Natural killer cell (primary cell): ENCODE measurements at regions not wholly inside any gene's neighbourhood (a gene's known extent, or its start where the extent isn't known, plus 50 kb on each side); places are given as distances from the start of the nearest gene placed in this dataset.
"Not testable (repeated sequence)": the region's sequence is repeated elsewhere in the genome, so short reads cannot be mapped to it uniquely, and the experiment has no call there.

Source experiments
- ATAC-seq, 3 donors: fragments of 150-1000 bp in 2 of 3; fragments of 200-7000 bp in 1 of 3; cut with Tn5 transposase; 1 replicate in 1 of 3; 2 replicates in 2 of 3; pipeline ENCODE4 v1.10.0; 2021; ENCODE audit warnings: mild to moderate bottlenecking in 2 of 3, moderate library complexity in 2 of 3
- DNase-seq, 2 donors: peaks; one replicate each; pipeline versions ENCODE4 v3.0.0 to v3.0.0-alpha.2; 2013 to 2021; ENCODE audit warnings: mixed read lengths in 1 of 2
- H3K27ac ChIP-seq: one replicate; pipeline ENCODE4 v1.5.1; 2013; ENCODE audit warnings: mild to moderate bottlenecking, low read length
- H3K27me3 ChIP-seq: one replicate; pipeline ENCODE4 v1.6.1; 2013; ENCODE audit warnings: low read length; ENCODE audit not compliant: control insufficient read depth, insufficient read depth
- H3K36me3 ChIP-seq: one replicate; pipeline ENCODE4 v1.6.1; 2013; ENCODE audit warnings: low read length; ENCODE audit not compliant: control insufficient read depth, insufficient read depth
- H3K4me1 ChIP-seq: one replicate; pipeline ENCODE4 v1.6.1; 2013; ENCODE audit warnings: low read length; ENCODE audit not compliant: control insufficient read depth, insufficient read depth
- H3K4me3 ChIP-seq: one replicate; pipeline ENCODE4 v1.5.1; 2013; ENCODE audit warnings: low read length
- H3K9me3 ChIP-seq: one replicate; pipeline ENCODE4 v1.6.1; 2013; ENCODE audit warnings: low read length; ENCODE audit not compliant: control insufficient read depth, insufficient read depth
- H3K27ac Mint-ChIP-seq, 2 donors: one replicate each; pipeline ENCODE4 v1.8.0; 2022; ENCODE audit warnings: mild to moderate bottlenecking in 2 of 2, mixed read lengths in 2 of 2, moderate library complexity in 1 of 2
- H3K27me3 Mint-ChIP-seq, 2 donors: one replicate each; pipeline ENCODE4 v1.8.0; 2022; ENCODE audit warnings: low read depth in 2 of 2, mixed read lengths in 2 of 2
- H3K36me3 Mint-ChIP-seq: one replicate; pipeline ENCODE4 v1.8.0; 2022; ENCODE audit warnings: mixed read lengths
- H3K4me1 Mint-ChIP-seq, 2 donors: one replicate each; pipeline ENCODE4 v1.8.0; 2022; ENCODE audit warnings: mixed read lengths in 2 of 2
- H3K4me3 Mint-ChIP-seq: one replicate; pipeline ENCODE4 v1.8.0; 2022; ENCODE audit warnings: mild to moderate bottlenecking, moderate library complexity, mixed read lengths
- H3K9me3 Mint-ChIP-seq, 2 donors: one replicate each; pipeline ENCODE4 v1.8.0; 2022; ENCODE audit warnings: mixed read lengths in 2 of 2
- WGBS: methylation state at CpG from one replicate; pipeline ENCODE4 v1.1.7; 2013; ENCODE audit warnings: missing lambda C conversion rate; ENCODE audit not compliant: insufficient coverage; 5-methylcytosine and 5-hydroxymethylcytosine counted together
- intact Hi-C: fragments of 100-400 bp; cut with micrococcal nuclease; formaldehyde crosslinking; loops from one replicate; pipeline ENCODE4 v1.14.2; 2022
- TF ChIP-seq, protein P1 (sequence below): fragments of 200-600 bp; IDR thresholded peaks from one replicate; pipeline ENCODE4 v1.8.0; 2022; ENCODE audit warnings: antibody characterized with exemption

DNA sequence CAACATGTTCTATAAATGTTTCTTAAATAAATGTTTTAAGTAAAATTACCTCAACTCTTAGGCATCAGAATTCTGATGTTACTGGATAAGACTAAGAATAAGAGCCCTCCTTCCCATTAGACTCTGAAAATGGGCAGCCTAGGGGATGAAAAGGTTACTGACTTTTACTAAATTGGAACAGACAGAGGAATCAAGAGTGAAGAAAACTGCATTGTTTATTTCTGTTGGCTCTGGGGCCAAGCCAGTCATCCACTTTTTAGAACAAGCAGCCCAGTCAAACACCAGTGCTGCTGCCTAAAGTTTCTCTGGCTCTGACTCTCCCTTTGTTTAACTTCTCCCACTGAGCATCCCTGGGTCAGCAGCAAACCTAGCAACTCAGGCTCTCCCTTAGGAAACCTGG, 731.0 kb downstream of the CDY1 start:
- H3K36me3 Mint-ChIP-seq, H3K27ac Mint-ChIP-seq, H3K4me3 Mint-ChIP-seq, DNase-seq, H3K27me3 Mint-ChIP-seq, intact Hi-C loops, H3K4me3 ChIP-seq, H3K36me3 ChIP-seq, H3K9me3 ChIP-seq, ATAC-seq, H3K4me1 Mint-ChIP-seq, H3K4me1 ChIP-seq, H3K27me3 ChIP-seq, H3K9me3 Mint-ChIP-seq, H3K27ac ChIP-seq: not testable (repeated sequence)

DNA sequence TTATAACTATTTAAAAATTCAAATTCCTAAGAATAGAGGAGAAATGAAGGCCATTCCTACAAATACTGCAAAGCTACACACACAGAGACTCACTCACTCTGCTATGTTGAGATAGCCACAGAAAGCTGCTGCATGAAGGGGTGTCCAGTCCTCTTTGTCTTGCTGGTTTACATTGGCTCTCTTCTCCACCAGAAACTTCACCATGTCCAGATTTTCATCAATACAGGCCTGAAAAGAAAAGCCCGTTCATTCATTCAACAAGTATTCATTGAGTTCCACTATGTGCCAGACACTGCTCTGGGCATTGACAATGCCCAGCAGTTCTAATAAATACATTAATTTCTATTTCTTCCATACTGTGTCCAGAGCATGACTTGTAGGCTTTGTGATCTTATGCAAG, 732.3 kb downstream of the CDY1 start:
- H3K4me3 ChIP-seq = no peak overlapping the region
- TF ChIP-seq, protein P1, sequence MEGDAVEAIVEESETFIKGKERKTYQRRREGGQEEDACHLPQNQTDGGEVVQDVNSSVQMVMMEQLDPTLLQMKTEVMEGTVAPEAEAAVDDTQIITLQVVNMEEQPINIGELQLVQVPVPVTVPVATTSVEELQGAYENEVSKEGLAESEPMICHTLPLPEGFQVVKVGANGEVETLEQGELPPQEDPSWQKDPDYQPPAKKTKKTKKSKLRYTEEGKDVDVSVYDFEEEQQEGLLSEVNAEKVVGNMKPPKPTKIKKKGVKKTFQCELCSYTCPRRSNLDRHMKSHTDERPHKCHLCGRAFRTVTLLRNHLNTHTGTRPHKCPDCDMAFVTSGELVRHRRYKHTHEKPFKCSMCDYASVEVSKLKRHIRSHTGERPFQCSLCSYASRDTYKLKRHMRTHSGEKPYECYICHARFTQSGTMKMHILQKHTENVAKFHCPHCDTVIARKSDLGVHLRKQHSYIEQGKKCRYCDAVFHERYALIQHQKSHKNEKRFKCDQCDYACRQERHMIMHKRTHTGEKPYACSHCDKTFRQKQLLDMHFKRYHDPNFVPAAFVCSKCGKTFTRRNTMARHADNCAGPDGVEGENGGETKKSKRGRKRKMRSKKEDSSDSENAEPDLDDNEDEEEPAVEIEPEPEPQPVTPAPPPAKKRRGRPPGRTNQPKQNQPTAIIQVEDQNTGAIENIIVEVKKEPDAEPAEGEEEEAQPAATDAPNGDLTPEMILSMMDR = no peak
- intact Hi-C loops = no loop called here
- no peaks in the 10 kb centered on the region for H3K27me3 ChIP-seq
- no peaks in the 10 kb centered on the region for H3K9me3 ChIP-seq
- Mint-ChIP-seq H3K4me3 (no peak overlapping the region), H3K36me3 (no peaks in the 10 kb centered on the region), H3K27me3 (no peaks in the 10 kb centered on the region), H3K4me1 (no peaks in the 10 kb centered on the region), H3K9me3 (peaks cover 0 to 7% of the 10 kb centered on the region in 2 donors), H3K27ac (no peak overlapping the region)
- no peaks in the 10 kb centered on the region for H3K36me3 ChIP-seq
- no peak overlapping the region for H3K27ac ChIP-seq
- H3K4me1 ChIP-seq = no peaks in the 10 kb centered on the region
- WGBS = 67% methylated on average over 1 of the region's 1 CpG
- ATAC-seq = no peak
- DNase-seq = no peak

DNA sequence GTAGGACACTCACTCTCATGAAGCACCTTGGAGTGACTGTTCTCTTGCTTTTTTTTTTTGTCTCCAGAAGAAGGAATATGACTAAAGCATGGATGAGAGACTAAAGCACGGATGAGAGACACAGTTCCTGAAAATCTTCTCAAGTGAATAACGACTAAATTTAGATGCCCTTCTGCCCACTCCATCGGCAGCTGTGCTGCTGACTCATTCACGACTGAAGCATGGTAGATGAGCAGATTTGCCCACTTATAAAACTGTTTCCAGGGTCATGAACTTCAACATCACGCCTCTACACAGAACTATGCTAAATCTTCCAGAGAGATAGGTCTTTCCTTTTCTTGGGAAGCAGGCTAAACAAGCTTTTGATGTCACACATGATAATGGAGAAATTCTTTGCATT, 738.0 kb downstream of the CDY1 start:
- 70% methylated on average over 4 of the region's 5 CpGs for WGBS
- H3K9me3 ChIP-seq, DNase-seq: not testable (repeated sequence)

DNA sequence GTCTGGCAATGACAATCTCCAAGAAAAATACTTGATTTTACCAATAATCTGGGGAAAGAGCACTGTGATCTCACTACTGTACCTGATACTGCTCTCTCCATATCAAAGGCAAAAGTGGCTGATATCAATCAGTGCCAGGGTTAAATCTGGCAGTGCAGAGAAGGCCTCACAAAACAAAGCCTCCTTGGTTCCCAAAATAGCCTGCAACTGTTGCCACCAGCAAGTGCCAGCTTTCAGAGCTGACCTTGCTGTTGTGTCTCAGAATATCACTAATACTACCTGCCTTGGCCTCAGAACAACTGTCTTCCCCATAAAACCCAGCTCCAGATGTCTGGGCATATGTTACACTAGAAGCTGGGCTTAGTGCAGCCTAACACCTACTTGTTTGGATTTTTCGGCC, 738.6 kb downstream of the CDY1 start:
- H3K9me3 Mint-ChIP-seq, ATAC-seq, H3K4me3 ChIP-seq, H3K27me3 ChIP-seq, H3K4me1 Mint-ChIP-seq, H3K27me3 Mint-ChIP-seq, intact Hi-C loops, H3K4me1 ChIP-seq, H3K36me3 Mint-ChIP-seq, H3K27ac Mint-ChIP-seq, DNase-seq, H3K9me3 ChIP-seq, H3K4me3 Mint-ChIP-seq, H3K36me3 ChIP-seq, H3K27ac ChIP-seq: not testable (repeated sequence)
- WGBS = no CpG with 5 or more reads among the region's 1 CpG

More for the DNA sequence above, 738.0 kb downstream of the CDY1 start:
- H3K36me3 Mint-ChIP-seq, H3K4me3 Mint-ChIP-seq, ATAC-seq, H3K4me3 ChIP-seq, H3K27ac ChIP-seq, H3K27me3 Mint-ChIP-seq, H3K9me3 Mint-ChIP-seq, H3K4me1 Mint-ChIP-seq, H3K36me3 ChIP-seq, intact Hi-C loops, H3K27me3 ChIP-seq, H3K27ac Mint-ChIP-seq, H3K4me1 ChIP-seq: not testable (repeated sequence)

DNA sequence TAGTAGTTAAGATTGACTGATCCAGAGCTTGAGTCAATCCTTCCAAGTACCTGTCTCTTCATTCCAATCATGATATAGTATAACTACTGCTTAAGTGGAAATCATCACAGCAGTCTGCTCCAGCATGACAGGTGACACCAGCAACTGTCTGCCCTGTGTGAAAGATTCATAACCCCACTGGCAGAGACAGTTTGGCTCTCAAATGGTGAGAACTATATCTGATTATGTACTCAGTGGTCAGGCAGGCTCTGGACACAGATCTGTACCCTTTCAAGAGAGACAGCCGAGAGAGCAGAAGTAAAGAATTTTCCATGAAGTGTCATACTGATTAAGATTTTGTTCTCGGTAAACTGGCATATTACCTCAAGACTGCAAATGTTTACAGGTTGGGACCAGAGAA, 741.5 kb downstream of the CDY1 start:
- H3K4me1 Mint-ChIP-seq, DNase-seq, H3K4me3 Mint-ChIP-seq, H3K4me3 ChIP-seq, intact Hi-C loops, H3K4me1 ChIP-seq, ATAC-seq, H3K9me3 ChIP-seq, H3K9me3 Mint-ChIP-seq, H3K27me3 ChIP-seq, H3K27ac Mint-ChIP-seq, H3K27ac ChIP-seq, H3K36me3 Mint-ChIP-seq, H3K27me3 Mint-ChIP-seq, H3K36me3 ChIP-seq: not testable (repeated sequence)
- WGBS = 100% methylated on average over 1 of the region's 2 CpGs

DNA sequence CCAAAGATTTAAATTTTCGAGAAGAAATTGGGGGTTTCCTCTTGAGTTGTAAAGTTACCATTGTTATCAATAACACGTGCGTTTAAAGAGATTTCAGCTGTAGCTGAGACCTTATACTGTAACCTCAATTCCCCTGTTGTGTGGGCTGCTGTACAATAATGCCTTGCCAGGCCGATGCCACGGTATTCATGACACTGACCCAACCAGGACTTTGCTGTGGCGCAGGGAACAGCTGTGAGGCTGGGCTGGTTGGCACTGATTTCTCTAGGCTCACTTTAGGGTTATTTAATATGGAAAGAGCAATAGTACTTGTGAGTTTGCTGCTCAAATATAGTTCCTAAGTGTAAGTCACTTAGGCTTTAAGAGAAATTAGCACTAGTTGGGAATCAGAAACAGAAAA, 744.2 kb downstream of the CDY1 start:
- DNase-seq, H3K4me3 Mint-ChIP-seq, H3K36me3 ChIP-seq, H3K27me3 Mint-ChIP-seq, H3K27ac ChIP-seq, H3K9me3 Mint-ChIP-seq, H3K4me3 ChIP-seq, H3K9me3 ChIP-seq, H3K4me1 ChIP-seq, H3K27me3 ChIP-seq, H3K4me1 Mint-ChIP-seq, ATAC-seq, H3K27ac Mint-ChIP-seq, intact Hi-C loops, H3K36me3 Mint-ChIP-seq: not testable (repeated sequence)
- 88% methylated on average over 5 of the region's 6 CpGs for WGBS

DNA sequence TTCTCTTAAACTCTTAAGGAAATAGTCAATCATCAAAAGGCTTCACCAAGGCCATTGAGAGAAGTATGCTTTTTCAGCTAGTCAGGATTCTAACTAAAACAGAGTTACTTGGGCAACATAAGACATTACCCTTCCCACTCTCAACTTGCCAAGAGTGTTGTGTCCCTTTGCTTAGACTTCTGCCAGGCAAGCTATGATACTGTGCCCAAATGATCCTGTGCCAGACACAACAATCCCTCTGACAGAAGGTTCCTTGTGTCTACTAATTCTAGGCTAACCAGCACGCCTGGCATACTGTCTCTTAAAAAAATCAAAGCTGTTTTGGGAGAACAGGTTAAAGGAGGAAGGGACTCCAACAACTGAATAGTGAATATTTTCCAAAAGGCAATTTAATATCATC, 750.6 kb downstream of the CDY1 start:
- no CpG with 5 or more reads among the region's 1 CpG for WGBS
- H3K27ac ChIP-seq, H3K4me1 Mint-ChIP-seq, H3K27ac Mint-ChIP-seq, H3K4me3 Mint-ChIP-seq, H3K27me3 ChIP-seq, intact Hi-C loops, ATAC-seq, H3K36me3 Mint-ChIP-seq, H3K36me3 ChIP-seq, H3K4me1 ChIP-seq, H3K4me3 ChIP-seq, H3K27me3 Mint-ChIP-seq, H3K9me3 ChIP-seq, DNase-seq: not testable (repeated sequence)
- H3K9me3 Mint-ChIP-seq = peaks cover 0 to 15% of the 10 kb centered on the region in 2 donors
